PFSK-1 (cell line): ENCODE measurements at regions not wholly inside any gene's neighbourhood (a gene's known extent, or its start where the extent isn't known, plus 50 kb on each side); places are given as distances from the start of the nearest gene placed in this dataset.
A peak's percentile ranks its signal among the peaks of the same experiment; 100 is the strongest.

Source experiments
- FOXP2 ChIP-seq: optimal IDR thresholded peaks from 2 replicates; pipeline ENCODE3; 2011; ENCODE audit warnings: borderline replicate concordance, control low read depth, inconsistent platforms; ENCODE audit not compliant: insufficient read depth; ENCODE audit errors: extremely low read length, extremely low read depth
- POLR2AphosphoS5 ChIP-seq: IDR thresholded peaks from 2 replicates; pipeline ENCODE4 v1.6.1; 2012; ENCODE audit warnings: low read depth, mild to moderate bottlenecking, control low read depth, low read length, moderate library complexity
- REST ChIP-seq, 2 experiments: IDR thresholded peaks; 2 replicates each; pipeline versions ENCODE4 v1.6.1 to v1.8.0; 2011 to 2012; ENCODE audit warnings: low read depth in 2 of 2, low read length in 2 of 2, control low read depth in 1 of 2, inconsistent platforms in 1 of 2, mild to moderate bottlenecking in 1 of 2, moderate library complexity in 1 of 2; ENCODE audit not compliant: insufficient read depth in 1 of 2
- SIN3A ChIP-seq: IDR thresholded peaks from 2 replicates; pipeline ENCODE4 v1.6.1; 2012; ENCODE audit warnings: mild to moderate bottlenecking, low read length, moderate library complexity, borderline replicate concordance; ENCODE audit not compliant: insufficient read depth
- TAF1 ChIP-seq: IDR thresholded peaks from 2 replicates; pipeline ENCODE4 v1.6.1; 2012; ENCODE audit warnings: low read length, control low read depth, borderline replicate concordance; ENCODE audit not compliant: insufficient read depth

GRCh38 chr10:83073472-83073871 is 1065.8 kb upstream of the GHITM start:
- TF ChIP-seq REST (IDR thresholded peaks at IDR 0.05; ENCODE audit: insufficient read depth in 1 of 2, low read depth in 2 of 2, low read length in 2 of 2) (no peak), TAF1 (no peak), SIN3A (no peak), POLR2AphosphoS5 (no peak), FOXP2 (no peak)

GRCh38 chr10:83075016-83075814 is 1064.1 kb upstream of the GHITM start:
- TF ChIP-seq FOXP2 (no peak), POLR2AphosphoS5 (no peak), REST (IDR thresholded peaks at IDR 0.05; ENCODE audit: insufficient read depth in 1 of 2, low read depth in 2 of 2, low read length in 2 of 2) (no peak), TAF1 (no peak), SIN3A (peak; percentile 61; the same call in 1 of the 2 replicates)

GRCh38 chr10:83075815-83076355 is 1063.4 kb upstream of the GHITM start:
- TF ChIP-seq SIN3A (no peak), TAF1 (no peak), REST (IDR thresholded peaks at IDR 0.05; ENCODE audit: insufficient read depth in 1 of 2, low read depth in 2 of 2, low read length in 2 of 2) (no peak), POLR2AphosphoS5 (no peak), FOXP2 (no peak)

- no peak for TF ChIP-seq REST (IDR thresholded peaks at IDR 0.05; ENCODE audit: insufficient read depth in 1 of 2, low read depth in 2 of 2, low read length in 2 of 2)
- peak; percentile 28; the same call in 1 of the 2 replicates for TF ChIP-seq TAF1
These were observed 1062.9 kb upstream of the GHITM start for GRCh38 chr10:83076443-83076842.

GRCh38 chr10:83078160-83078559 is 1061.1 kb upstream of the GHITM start:
- TF ChIP-seq TAF1 (no peak), FOXP2 (no peak), REST (IDR thresholded peaks at IDR 0.05; ENCODE audit: insufficient read depth in 1 of 2, low read depth in 2 of 2, low read length in 2 of 2) (no peak), SIN3A (no peak), POLR2AphosphoS5 (no peak)
